Endothelial cell of umbilical vein (primary cell): ENCODE measurements at regions not wholly inside any gene's neighbourhood (a gene's known extent, or its start where the extent isn't known, plus 50 kb on each side); places are given as distances from the start of the nearest gene placed in this dataset.

Experiments used
- BruUV-seq: library from RNA; stranded (reverse); fragments of 400-500 nt; replicated peaks from 2 replicates; lab custom pipeline; 2021; lab: Mats Ljungman, UMichigan
- CTCF ChIA-PET: fragments of 300-600, 350-600 bp; sonication (Branson Sonifier 250); formaldehyde crosslinking; loops from one replicate; lab custom pipeline; 2021; ENCODE audit warnings: antibody characterized with exemption, inconsistent platforms; lab: Charles Lee
- POLR2A ChIA-PET: fragments of 300-600, 350-600 bp; sonication (Branson Sonifier 250); formaldehyde crosslinking; loops from one replicate; lab custom pipeline; 2021; ENCODE audit warnings: antibody characterized with exemption, inconsistent platforms; lab: Charles Lee
- DNase-seq: peaks from one replicate; pipeline ENCODE4 v3.0.0-alpha.2; 2011; ENCODE audit warnings: low read depth, low spot score
- FAIRE-seq: peaks from 2 replicates; lab custom pipeline; 2011; peaks lifted over from hg19 to GRCh38; lab: Jason Lieb, UNC
- H2AFZ ChIP-seq: 2 replicates; pipeline ENCODE4 v1.6.0; 2012; ENCODE audit warnings: low read depth, low read length, control low read depth, inconsistent platforms
- H3K27ac ChIP-seq: 2 replicates; pipeline ENCODE4 v1.5.1; 2011; ENCODE audit warnings: low read depth, mild to moderate bottlenecking, control low read depth, low read length, moderate library complexity; ENCODE audit not compliant: insufficient read depth
- H3K27me3 ChIP-seq, 2 experiments: 2 replicates each; pipeline versions ENCODE4 v1.6.0 to v1.6.1; 2011; ENCODE audit warnings: low read length in 2 of 2, mixed read lengths in 1 of 2; ENCODE audit not compliant: control insufficient read depth in 2 of 2, insufficient read depth in 2 of 2
- H3K36me3 ChIP-seq, 2 experiments: 2 replicates in 1 of 2; 3 replicates in 1 of 2; pipeline ENCODE4 v1.5.1; 2011; ENCODE audit warnings: low read length in 2 of 2, mild to moderate bottlenecking in 1 of 2, moderate library complexity in 1 of 2; ENCODE audit not compliant: control insufficient read depth in 2 of 2, insufficient read depth in 2 of 2; ENCODE audit errors: extremely low read depth in 1 of 2
- H3K4me1 ChIP-seq: 3 replicates; pipeline ENCODE4 v1.5.1; 2011; ENCODE audit warnings: mild to moderate bottlenecking, low read length; ENCODE audit not compliant: control insufficient read depth, insufficient read depth; ENCODE audit errors: extremely low read depth
- H3K4me2 ChIP-seq: 2 replicates; pipeline ENCODE4 v1.6.1; 2011; ENCODE audit warnings: low read length, control low read depth, mixed read lengths; ENCODE audit not compliant: insufficient read depth
- H3K4me3 ChIP-seq, 3 experiments: fragments of 200-600 bp in 1 of 3; sonication (generic), shearing (Covaris generic) in 1 of 3; replicated peaks in 1 of 3; 2 replicates each; pipeline ENCODE4 v1.5.1; 2011 to 2016; ENCODE audit warnings: control low read depth in 3 of 3, low read length in 3 of 3, mild to moderate bottlenecking in 2 of 3, inconsistent platforms in 1 of 3, low read depth in 1 of 3, moderate library complexity in 1 of 3; ENCODE audit not compliant: insufficient read depth in 1 of 3
- H3K79me2 ChIP-seq: 2 replicates; pipeline ENCODE4 v1.6.0; 2012; ENCODE audit warnings: low read length, inconsistent platforms; ENCODE audit not compliant: control insufficient read depth, insufficient read depth
- H3K9ac ChIP-seq: replicated peaks from 2 replicates; pipeline ENCODE3; 2011; ENCODE audit warnings: low read length, control low read depth; ENCODE audit not compliant: insufficient read depth; ENCODE audit errors: extremely low read depth
- H3K9me1 ChIP-seq: replicated peaks from 3 replicates; pipeline ENCODE4 v1.6.0; 2011; ENCODE audit warnings: mild to moderate bottlenecking, low read length; ENCODE audit not compliant: control insufficient read depth, insufficient read depth; ENCODE audit errors: extremely low read depth
- H3K9me3 ChIP-seq: replicated peaks from 2 replicates; pipeline ENCODE4 v1.5.1; 2012; ENCODE audit warnings: low read length, inconsistent platforms; ENCODE audit not compliant: control insufficient read depth, insufficient read depth
- H4K20me1 ChIP-seq: replicated peaks from 2 replicates; pipeline ENCODE3; 2011; ENCODE audit warnings: mild to moderate bottlenecking, low read length; ENCODE audit not compliant: control insufficient read depth, insufficient read depth; ENCODE audit errors: extremely low read depth
- CTCF ChIP-seq, 2 donors: IDR thresholded peaks; 1 replicate in 1 of 2; 2 replicates in 1 of 2; pipeline ENCODE4 v1.5.1; 2011; ENCODE audit warnings: low read length in 2 of 2, mild to moderate bottlenecking in 2 of 2, moderate library complexity in 2 of 2, control low read depth in 1 of 2, inconsistent platforms in 1 of 2, low read depth in 1 of 2; ENCODE audit not compliant: insufficient read depth in 1 of 2; ENCODE audit errors: extremely low read depth in 1 of 2
- EZH2 ChIP-seq: IDR thresholded peaks from 2 replicates; pipeline ENCODE4 v1.6.1; 2012; ENCODE audit warnings: borderline replicate concordance, low read depth, mild to moderate bottlenecking, moderate library complexity, low read length, inconsistent platforms; ENCODE audit not compliant: severe bottlenecking
- FOS ChIP-seq: IDR thresholded peaks from 2 replicates; pipeline ENCODE4 v1.6.1; 2011; ENCODE audit warnings: mild to moderate bottlenecking, low read length, moderate library complexity, borderline replicate concordance; ENCODE audit not compliant: insufficient read depth
- GATA2 ChIP-seq: IDR thresholded peaks from 2 replicates; pipeline ENCODE4 v1.7.0; 2011; ENCODE audit warnings: low read depth, mild to moderate bottlenecking, moderate library complexity, mixed read lengths, low read length; ENCODE audit not compliant: insufficient read length, insufficient read depth
- JUN ChIP-seq: IDR thresholded peaks from 2 replicates; pipeline ENCODE4 v1.6.1; 2011; ENCODE audit warnings: borderline replicate concordance, low read depth; ENCODE audit not compliant: insufficient read length, insufficient read depth
- MAX ChIP-seq: IDR thresholded peaks from 2 replicates; pipeline ENCODE4 v1.6.1; 2011; ENCODE audit not compliant: insufficient read depth, insufficient read length
- MYC ChIP-seq: IDR thresholded peaks from one replicate; pipeline ENCODE4 v1.6.1; 2011; ENCODE audit warnings: mild to moderate bottlenecking, low read depth, low read length
- POLR2A ChIP-seq: IDR thresholded peaks from 2 replicates; pipeline ENCODE4 v1.6.1; 2012; ENCODE audit warnings: low read depth, mild to moderate bottlenecking, control low read depth, low read length
- POLR2AphosphoS5 ChIP-seq: IDR thresholded peaks from 2 replicates; pipeline ENCODE4 v1.6.1; 2012; ENCODE audit warnings: low read depth, mild to moderate bottlenecking, control low read depth, low read length, moderate library complexity; ENCODE audit not compliant: insufficient read depth
- dilution Hi-C: fragments of 300-500 bp; cut with MboI; formaldehyde crosslinking; loops from one replicate; pipeline ENCODE4 v1.15.0; 2019; ENCODE audit warnings: low sequenced_read_pairs; ENCODE audit not compliant: extremely low pct_ligation_motif_present
- intact Hi-C: fragments of 100-400 bp; cut with micrococcal nuclease; formaldehyde crosslinking; loops from one replicate; pipeline ENCODE4 v1.10.0; 2022

GRCh38 chr12:25701290-25701689, 148.2 kb upstream of the LMNTD1 start:
- TF ChIP-seq MAX: no peak
- no peak for TF ChIP-seq GATA2
- TF ChIP-seq JUN: no peak
- no peak for TF ChIP-seq EZH2
- TF ChIP-seq FOS: no peak
- TF ChIP-seq CTCF (IDR thresholded peaks at IDR 0.05; ENCODE audit: extremely low read depth in 1 of 2, insufficient read depth in 1 of 2, low read depth in 1 of 2, low read length in 2 of 2): no peak
- no peak for TF ChIP-seq POLR2AphosphoS5
- TF ChIP-seq POLR2A: no peak
- no peak for TF ChIP-seq MYC
- no peak overlapping the region for H2AFZ ChIP-seq
- dilution Hi-C loops (no loop called here), intact Hi-C loops (no loop called here)
- no peaks in the 10 kb centered on the region for H4K20me1 ChIP-seq
- no peak overlapping the region for H3K4me3 ChIP-seq
- H3K9me3 ChIP-seq: no peaks in the 10 kb centered on the region
- H3K4me1 ChIP-seq: peaks cover 15% of the 10 kb centered on the region
- no TSS peak for BruUV-seq
- H3K36me3 ChIP-seq: no peaks in the 10 kb centered on the region
- H3K4me2 ChIP-seq: no peak overlapping the region
- ChIA-PET CTCF (no interaction called here), POLR2A (no interaction called here)
- no peak overlapping the region for H3K27ac ChIP-seq
- no peaks in the 10 kb centered on the region for H3K9me1 ChIP-seq
- no peak for FAIRE-seq
- no peak overlapping the region for H3K9ac ChIP-seq
- no peaks in the 10 kb centered on the region for H3K79me2 ChIP-seq
- DNase-seq: no peak
- no peaks in the 10 kb centered on the region for H3K27me3 ChIP-seq
